M059J (cell line): ENCODE measurements at regions not wholly inside any gene's neighbourhood (a gene's known extent, or its start where the extent isn't known, plus 50 kb on each side); places are given as distances from the start of the nearest gene placed in this dataset.
"Not testable (repeated sequence)": the region's sequence is repeated elsewhere in the genome, so short reads cannot be mapped to it uniquely, and the experiment has no call there.

ENCODE experiments used
- DNase-seq: peaks from one replicate; pipeline ENCODE4 v3.0.0-alpha.2; 2012; ENCODE audit warnings: low read depth

DNA sequence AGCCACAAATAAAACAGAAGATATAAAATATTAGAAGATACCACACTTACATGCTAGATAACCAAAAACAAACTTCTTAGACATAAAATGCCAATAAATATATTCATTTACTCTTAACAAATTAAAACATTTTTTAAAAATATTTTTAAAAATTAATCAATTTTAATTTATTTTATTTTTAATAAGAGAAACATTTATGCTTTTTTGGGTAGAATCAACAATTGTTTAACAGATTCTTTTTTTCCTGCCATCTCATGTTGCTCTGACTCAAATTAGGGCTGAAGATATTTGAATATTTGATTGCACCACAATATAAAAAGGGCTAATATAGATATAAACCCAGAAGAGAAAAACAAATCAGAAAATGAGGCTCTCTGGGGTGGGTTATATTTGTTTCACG is 172.6 kb downstream of the GOLGA6L6 start:
- no peak for DNase-seq

DNA sequence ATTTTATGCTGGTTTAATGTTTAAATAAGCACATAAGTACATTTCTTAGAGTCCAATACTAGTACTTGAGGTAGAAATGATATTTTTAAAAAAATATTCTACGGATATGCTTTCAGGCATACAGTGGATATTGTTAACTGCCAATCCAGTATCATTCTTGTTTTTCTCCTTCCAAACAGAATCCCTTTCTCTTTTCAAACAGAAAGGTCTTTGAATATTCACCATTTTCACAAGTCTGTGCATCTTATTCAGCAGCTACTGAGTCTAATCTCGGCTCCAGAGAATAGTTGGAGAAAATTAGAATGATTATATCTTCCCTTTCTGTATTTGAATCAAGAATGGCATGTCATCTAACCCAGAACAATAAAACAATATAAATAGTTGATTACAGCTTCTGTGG is 174.5 kb downstream of the GOLGA6L6 start:
- DNase-seq = no peak

DNA sequence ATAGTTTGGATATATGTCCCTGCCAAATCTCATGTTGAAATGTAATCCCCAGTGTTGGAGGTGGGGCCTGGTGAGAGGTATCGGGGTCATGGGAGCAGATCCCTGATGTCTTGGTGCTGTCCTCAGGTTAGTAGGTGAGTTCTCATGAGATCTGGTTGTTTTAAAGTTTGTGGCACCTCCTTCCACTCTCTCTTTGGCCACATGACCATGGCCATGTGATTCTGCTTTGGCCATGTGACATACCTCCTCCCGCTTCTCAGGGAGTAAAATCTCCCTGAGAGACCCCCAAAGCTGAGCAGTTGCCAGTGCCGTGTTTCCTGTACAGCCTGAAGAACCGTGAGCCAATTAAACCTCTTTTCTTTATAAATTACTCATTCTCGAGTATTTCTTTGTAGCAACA is 178.0 kb downstream of the GOLGA6L6 start:
- DNase-seq = not testable (repeated sequence)

DNA sequence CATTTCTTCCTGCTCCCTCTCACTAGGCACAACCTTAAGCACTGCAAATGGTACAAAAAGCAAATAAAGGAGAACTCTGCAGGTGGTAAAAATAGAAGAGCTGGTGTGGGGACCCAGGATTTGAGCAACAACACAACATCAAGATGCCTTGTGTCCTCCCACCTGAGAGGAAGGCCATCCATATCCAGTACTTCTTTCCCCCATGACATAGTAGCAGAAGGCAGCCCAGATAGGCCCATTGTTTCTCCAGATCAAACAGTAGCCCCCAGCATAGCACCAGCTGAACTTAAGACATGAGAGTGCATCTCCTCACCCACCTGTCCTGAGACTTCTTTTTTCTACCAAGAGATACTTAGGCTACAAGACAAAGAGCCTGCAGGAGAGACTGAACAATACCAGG is 180.5 kb downstream of the GOLGA6L6 start:
- DNase-seq = no peak

DNA sequence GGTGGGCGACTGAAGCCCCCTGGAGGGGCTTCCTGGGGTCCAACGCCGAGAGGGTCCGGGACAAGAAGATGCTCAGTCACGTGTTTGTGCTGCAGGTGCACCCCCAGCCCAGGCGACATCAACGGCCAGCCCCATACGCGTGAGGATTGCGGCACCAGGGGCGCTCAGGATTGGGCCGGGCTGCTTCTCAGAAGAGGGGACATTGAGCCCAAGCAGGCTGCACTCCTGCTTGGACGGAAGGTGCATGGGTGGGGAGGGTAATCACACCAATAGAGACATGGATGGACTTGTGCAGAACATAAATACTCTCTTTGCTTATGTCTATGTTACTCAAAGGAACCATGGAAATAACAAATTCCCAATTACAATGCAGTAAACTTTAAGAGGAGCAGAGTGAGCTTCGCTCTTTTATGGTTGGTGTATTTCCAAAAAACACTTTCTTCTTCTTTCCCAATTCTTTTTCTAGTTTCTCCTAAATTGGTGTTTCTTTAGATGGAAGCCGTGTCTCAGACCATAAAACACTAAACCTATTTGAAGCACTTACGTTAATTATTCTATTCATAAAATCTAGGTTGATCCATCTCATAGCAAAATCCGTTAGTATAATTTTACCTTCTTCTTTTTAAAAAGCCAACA is 182.7 kb downstream of the GOLGA6L6 start:
- no peak for DNase-seq

DNA sequence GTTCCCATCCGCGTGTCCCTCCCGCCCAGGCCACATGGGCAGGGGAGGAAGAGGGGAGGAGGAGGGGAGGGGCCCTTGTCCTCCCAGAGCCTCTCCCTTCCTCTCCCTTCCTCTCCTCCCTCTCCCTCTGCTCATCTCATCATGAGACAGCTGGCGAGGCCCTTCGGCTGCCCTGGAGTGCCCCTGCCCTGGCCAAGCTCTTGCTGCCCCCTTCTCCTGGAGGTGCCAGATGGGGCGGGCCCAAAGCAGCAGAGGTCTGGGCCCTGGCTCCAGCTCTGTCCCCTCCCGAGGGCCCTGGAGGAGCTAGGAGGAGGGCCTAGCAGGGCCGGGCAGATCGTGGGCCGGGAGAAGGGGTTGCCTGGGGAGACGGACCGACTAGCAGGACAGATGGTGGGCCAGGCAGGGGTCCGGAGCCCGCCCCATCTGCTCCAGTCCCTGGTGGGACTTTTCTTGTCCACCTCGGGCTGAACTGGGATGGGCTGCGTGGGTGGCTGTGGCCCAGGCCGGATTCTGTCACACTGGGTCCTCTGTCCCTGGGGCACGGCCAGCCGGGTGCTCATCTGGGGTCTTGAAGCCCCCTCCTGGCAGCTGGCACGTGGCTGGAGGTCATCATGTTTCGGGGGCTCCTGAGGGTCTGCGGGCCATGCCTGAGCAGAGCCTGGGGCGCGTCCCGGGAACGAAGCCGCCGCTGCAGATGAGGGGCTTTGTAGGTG is 183.4 kb downstream of the GOLGA6L6 start:
- no peak for DNase-seq

DNA sequence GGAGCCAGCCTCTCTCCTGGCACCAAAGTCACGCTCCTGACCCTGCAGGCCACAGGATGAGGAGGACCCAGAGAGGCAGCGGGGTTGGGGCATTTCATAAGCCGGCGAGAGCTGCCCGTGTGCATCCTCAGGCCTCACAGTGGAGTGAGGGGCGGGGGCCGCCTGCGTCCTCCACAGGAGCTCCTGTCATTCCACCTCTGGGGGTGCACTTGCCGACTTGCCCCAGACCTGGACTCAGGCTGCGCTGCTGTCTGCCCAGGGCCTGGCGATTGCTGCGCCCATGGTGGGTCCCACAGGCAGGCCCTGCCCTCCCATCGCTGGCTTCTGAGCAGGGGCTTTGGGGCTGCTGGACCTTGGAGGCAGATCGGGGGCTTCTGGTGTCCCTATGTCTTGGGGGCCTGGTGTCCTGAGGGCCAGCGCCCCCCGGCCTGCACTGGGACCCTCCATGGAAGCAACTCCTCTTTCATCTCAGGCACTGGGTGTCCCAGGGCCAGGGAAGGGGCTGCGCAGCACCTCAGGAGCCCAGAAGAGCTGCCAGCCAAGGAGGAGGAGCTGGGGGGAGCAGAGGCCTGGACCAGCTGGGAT is 184.0 kb downstream of the GOLGA6L6 start:
- no peak for DNase-seq

DNA sequence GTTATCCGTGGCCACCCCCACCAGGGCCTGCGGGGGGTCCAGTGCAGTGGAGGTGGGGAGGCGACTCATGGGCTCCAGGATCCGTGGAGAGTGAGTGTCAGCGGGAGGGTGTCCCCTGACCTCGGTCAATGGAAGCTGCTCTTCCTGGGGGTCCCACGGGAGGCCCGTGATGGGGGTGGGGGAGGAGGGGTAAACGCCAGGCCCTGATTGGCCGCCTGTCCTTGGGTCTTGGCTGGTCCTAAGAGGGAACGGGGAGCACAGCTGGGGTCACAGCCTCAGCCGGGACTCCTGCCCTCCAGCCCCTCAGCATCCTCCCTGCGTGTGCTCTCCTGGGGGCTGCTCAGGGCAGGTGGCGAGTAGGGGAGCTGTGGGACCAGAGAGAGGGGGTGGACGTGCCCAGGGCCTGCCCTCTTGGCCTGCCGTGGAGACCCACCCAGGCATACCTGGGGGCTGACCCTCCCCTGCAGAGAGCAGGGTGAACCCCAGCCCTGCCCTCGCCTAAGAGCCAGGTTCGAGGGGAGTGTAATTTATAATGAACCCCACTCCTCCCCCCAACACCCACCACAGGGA is 184.6 kb downstream of the GOLGA6L6 start:
- DNase-seq = no peak

DNA sequence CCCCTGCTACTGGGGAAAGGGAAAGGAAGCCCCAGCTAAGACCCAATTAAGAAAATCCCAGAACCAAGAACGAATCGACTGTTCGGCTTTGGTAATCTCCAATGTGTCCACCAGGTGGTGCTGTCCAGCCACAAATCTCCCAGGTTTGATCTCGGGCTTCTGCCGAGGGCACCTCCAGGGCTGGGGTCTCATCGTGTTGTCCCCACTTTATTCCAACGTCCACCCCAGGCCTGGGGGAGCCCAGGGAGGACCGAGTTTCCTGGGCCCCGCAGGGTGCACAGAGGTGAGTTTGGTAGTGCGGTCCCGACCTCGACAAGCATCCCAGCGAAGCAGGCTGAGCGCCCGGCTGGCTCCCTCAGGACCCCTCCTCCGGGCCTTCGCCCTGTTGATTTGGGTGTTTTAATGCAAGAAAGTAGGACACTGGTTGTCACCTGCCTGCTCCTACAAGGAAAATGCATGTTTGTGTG is 185.1 kb downstream of the GOLGA6L6 start:
- DNase-seq = peak; percentile 36

DNA sequence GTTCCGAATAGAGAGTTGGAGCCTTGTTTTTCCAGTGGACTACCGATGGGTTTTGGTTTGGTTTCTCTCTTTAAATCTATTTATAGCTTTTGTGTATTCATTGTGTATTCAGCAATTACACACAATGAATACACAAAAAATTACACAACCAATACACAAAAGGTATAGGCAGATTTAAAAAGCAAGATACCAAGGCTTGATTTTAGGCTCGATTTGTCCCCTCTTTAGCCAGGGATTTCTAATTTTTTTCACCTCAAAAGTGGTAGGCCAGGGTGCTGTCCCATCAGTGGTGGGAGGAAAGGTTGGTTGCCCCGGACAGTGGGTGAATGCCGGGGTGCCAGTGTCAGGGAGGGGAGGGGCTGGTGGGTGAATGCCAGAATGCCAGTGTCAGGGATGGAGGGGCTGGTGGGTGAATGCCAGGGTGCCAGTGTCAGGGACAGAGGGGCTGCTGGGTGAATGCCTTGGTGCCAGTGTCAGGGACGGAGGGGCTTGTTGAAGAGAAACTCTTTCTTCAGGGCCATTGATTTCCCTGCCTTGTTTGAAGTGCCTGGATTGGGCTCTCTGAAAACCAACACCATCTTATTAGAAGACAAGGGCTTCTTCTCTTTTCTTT is 186.2 kb downstream of the GOLGA6L6 start:
- no peak for DNase-seq

DNA sequence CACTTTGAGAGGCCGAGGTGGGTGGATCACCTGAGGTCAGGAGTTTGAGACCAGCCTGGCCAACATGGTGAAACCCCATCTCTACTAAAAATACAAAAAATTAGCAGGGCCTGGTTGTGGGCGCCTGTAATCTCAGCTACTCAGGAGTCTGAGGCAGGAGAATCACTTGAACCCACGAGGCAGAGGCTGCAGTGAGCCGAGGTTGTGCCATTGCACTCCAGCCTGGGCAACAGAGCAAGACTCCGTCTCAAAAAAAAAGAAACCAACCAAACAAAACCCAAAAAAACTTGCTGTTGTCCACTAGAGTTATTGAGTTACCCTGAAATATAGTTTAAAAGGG is 186.7 kb downstream of the GOLGA6L6 start:
- DNase-seq = not testable (repeated sequence)

DNA sequence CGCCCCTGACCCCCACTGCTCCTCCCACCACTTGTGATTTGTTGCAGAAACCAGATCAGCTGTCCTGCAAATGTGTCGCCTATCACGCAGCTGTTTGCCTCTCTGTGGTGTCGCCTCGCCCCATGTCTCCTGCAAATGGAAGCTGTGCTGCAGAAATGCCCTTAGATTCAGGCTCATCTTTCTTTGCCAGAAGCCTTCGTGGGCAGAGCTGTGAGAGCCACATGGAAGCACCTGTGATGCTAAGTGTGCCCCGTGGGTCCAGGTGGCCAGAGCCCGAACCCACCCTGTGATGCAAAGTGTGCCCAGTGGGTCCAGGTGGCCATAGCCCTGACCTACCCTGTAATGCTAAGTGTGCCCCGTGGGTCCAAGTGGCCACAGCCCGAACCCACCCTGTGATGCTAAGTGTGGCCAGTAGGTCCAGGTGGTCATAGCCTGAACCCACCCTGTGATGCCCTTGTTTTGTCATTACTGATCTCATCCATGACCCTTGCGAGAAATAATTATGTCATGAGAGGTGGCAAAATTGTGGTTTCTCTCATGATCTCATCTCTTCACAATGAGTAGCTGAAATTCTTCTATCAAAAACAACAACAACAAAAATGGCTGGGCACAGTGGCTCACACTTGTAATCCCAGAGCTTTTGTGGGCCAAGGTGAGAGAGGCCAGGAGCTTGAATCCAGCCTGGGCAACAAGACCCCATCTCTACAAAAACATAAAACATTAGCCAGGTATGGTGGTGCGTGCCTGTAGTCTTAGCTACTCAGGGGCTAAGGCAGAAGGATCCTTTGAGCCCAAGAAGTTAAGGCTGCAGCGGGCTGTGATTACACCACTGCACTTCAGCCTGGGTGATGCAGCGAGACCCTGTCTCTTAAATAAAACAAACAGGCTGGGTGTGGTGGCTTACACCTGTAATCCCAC is 187.4 kb downstream of the GOLGA6L6 start:
- DNase-seq = no peak

DNA sequence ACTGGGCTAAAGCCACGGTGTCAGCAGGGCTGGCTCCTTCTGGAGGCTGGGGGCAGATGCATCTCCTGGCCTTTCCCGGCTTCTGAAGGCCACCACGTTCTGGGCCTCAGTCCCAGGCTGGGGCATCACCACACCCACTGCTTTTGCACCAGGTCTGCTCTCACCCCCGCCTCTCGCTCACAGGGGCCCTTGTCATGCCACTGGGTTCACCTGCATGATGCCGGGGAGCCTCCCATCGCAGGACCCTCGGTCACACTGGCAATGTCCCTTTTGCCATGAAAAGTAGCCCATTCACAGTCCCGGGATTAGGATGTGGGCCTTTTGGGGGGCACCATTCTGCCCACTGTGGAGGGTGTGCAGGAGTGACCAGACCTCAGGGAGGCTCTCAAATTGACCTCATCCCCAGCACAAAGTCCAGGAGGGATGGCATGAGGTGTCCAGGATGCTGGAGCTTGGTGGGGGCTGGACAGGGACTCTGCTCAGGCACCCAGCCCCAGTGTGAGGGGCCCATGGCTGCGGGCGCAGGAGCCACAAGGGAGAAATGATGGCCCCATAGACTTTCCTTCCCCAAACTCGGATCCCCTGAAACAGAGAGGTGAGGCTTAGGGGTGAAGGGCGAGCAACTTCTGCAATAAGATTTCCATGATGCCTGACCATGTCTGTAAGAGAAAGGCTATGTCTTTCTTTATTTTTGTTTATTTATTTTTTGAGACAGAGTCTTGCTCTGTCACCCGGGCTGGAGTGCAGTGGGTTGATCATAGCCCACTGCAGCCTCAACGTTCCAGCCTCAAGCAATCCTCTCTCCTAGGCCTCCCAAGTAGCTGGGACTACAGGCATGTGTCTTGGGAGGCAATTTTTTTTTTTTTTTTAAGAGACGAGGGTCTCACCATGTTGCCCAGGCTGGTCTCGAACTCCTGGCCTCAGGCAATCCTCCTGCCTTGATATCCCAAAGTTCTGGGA is 189.1 kb downstream of the GOLGA6L6 start:
- DNase-seq = no peak

DNA sequence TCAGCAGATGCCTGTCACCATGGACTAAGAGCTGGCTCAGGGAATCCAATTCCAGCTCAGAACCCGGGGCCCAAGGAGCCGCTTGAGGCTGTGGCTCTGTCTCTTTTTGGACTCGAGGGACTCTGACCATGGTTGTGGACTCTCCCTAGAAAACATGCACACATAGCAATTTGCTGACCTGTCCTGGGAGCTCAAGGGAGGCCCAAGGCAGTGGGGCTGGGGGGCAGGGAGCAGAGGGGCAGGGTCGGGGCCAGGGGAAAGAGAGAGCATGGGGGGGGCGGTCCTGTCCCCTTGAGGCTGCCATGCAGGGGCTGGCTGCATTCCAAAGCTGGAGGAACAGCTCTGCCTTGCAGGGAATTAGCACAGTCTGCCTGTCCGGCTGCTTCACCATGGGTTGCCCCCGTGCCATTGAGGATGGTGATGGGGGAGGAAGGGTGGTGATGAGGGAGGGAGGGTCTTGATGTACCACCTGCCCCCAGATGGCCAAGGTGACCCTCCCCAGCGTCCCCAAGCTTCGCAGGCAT is 190.1 kb downstream of the GOLGA6L6 start:
- no peak for DNase-seq

DNA sequence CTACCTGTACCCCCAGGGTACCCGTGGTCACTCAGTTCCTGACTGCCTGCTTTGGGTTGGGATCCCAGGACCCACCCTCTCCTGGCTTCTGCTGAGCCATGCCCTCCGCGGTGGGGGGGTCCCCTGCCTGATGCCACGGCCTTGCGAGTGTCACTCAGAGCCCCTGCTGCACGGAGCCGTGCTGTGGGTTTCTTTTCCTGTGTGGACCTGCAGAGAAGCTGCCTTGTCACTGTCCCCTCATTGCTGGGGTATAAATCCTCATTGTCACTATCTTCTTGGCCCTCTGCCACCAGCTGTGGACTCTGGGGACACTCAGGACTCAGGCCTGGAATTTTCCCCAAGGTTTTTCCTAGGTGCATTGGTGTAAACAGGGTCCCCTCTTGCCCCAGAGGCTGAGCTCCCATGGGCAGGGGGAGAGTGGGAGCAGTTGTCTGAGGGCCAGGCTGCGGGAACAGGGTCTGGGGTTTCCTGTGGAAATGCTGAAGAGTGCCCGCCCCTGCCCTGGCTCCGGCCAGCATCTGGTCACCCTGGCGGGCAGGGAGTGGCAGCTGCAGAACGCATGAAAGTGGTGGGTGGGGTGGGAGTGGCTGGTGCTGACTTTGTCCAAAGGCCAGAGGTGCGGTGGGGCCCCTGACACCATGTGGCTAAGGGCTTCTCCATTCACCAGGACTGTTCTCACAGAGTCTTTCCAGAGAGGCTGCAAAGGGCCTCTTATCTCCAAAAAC is 191.7 kb downstream of the GOLGA6L6 start:
- no peak for DNase-seq

DNA sequence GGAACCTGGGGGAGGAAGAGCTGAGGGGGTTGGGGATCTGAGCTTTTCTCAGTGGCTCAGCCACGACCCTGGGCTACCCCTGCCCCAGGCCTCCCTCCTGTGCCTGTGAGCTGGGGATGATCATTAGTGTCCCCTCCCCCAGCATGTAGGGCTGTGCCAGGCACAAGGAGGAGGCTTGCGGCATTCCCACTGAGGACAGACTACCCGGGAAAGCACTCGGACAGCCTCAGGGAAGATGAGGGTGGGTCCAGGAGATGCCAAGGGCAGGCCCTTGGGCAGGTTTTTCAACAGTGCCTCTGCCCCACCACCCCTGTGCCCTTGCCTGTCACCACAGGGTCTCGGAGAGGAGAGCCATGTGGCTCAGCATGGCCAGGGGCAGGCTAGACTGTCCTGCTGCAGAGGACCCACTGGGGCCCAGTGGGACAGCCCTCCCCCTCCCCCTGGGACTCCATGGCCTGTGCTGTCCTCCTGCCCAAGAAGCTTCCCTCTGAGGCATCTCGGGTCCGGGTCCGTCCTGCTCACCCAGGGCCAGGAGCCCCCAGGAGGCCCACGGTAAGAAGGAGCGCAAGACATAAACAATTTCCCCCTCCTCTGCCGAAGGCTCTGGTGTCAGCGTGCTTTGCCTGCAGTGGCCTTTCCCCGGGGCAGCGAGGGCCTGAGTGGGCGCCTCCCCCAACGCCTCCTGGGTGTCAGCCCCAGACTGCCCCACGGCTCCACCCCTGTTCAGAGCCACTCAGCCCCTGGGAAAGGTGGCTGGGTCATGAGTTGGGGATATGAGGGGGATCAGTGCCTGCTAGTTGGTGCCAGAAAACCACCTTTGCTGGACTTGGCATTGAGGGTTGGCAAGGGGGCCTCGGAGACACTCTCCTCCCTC is 192.5 kb downstream of the GOLGA6L6 start:
- no peak for DNase-seq

DNA sequence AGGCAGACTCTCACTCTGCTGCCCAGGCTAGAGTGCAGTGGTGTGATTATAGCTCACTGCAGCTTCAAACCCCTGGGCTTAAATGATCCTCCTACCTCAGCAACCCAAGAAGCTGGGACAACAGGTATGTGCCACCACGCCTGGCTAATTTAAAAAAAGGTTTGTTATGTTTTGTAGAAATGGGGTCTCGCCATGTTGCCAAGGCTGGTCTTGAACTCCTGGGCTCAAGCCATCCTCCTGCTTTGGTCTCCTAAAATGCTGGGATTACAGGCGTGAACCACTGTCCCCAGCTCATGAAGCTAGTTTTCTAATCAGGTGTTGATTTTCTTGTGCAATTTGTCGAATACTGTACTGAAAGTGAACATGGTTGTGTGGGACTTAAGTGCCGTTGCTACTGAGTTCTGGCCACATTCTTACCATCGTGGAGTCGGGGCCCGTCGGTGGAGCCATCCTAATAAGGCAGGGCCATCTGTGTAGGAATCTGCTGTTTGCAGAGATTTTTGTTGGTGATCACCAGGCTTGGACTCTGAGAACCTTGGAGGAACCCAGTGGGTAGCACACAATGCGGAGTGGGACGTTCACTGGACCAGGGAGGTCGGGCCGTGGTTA is 193.2 kb downstream of the GOLGA6L6 start:
- no peak for DNase-seq
